HL-60 (cell line): ENCODE measurements at regions not wholly inside any gene's neighbourhood (a gene's known extent, or its start where the extent isn't known, plus 50 kb on each side); places are given as distances from the start of the nearest gene placed in this dataset.

ENCODE experiments used
- DNase-seq, 2 experiments: peaks; one replicate each; pipeline ENCODE4 v3.0.0-alpha.2; 2010 to 2020; ENCODE audit warnings: low read depth in 1 of 2, low spot score in 1 of 2
- H3K27ac ChIP-seq: fragments of 250-450 bp; sonication (Bioruptor Pico); replicated peaks from 2 replicates; pipeline ENCODE4 v1.5.1; 2020; ENCODE audit warnings: mild to moderate bottlenecking, moderate library complexity
- H3K27me3 ChIP-seq: fragments of 250-450 bp; sonication (Bioruptor Pico); 2 replicates; pipeline ENCODE4 v1.5.1; 2021; ENCODE audit warnings: mild to moderate bottlenecking, moderate library complexity; ENCODE audit not compliant: insufficient read depth, poor library complexity, severe bottlenecking
- H3K4me3 ChIP-seq: replicated peaks from 2 replicates; pipeline ENCODE4 v1.5.1; 2011; ENCODE audit warnings: mild to moderate bottlenecking, control low read depth, low read length; ENCODE audit not compliant: insufficient read depth
- CTCF ChIP-seq: IDR thresholded peaks from one replicate; pipeline ENCODE4 v1.5.1; 2011; ENCODE audit warnings: low read length, control low read depth, inconsistent platforms; ENCODE audit not compliant: insufficient read depth
- GABPA ChIP-seq: IDR thresholded peaks from 2 replicates; pipeline ENCODE4 v1.6.1; 2012; ENCODE audit warnings: low read depth
- POLR2AphosphoS5 ChIP-seq: IDR thresholded peaks from 2 replicates; pipeline ENCODE4 v1.6.1; 2012; ENCODE audit warnings: low read depth
- REST ChIP-seq: IDR thresholded peaks from 2 replicates; pipeline ENCODE4 v1.6.1; 2012; ENCODE audit warnings: low read depth; ENCODE audit not compliant: insufficient replicate concordance
- SPI1 ChIP-seq: IDR thresholded peaks from 2 replicates; pipeline ENCODE4 v1.6.1; 2012; ENCODE audit warnings: low read depth, mild to moderate bottlenecking, borderline replicate concordance

- no peak for DNase-seq
- Histone ChIP-seq H3K27ac (no peak overlapping the region), H3K4me3 (no peak overlapping the region), H3K27me3 (no peaks in the 10 kb centered on the region)
- TF ChIP-seq REST (no peak), GABPA (no peak), POLR2AphosphoS5 (no peak), CTCF (no peak), SPI1 (no peak)
Measured at GRCh38 chr13:23081901-23082300, 98.9 kb upstream of the SGCG start.

- H3K4me3 ChIP-seq, result no peak overlapping the region
- no peaks in the 10 kb centered on the region for H3K27me3 ChIP-seq
- no peak for DNase-seq
- TF ChIP-seq CTCF (no peak), POLR2AphosphoS5 (no peak), SPI1 (no peak)
- H3K27ac ChIP-seq, result no peak overlapping the region
Measured at GRCh38 chr13:23086968-23087623, 93.7 kb upstream of the SGCG start.

GRCh38 chr13:23087880-23088279, 92.9 kb upstream of the SGCG start:
- Histone ChIP-seq H3K27me3 (no peaks in the 10 kb centered on the region), H3K27ac (no peak overlapping the region)
- peak in 1 of 2 experiments; percentile 22 for DNase-seq

GRCh38 chr13:23098161-23098907, 82.4 kb upstream of the SGCG start:
- Histone ChIP-seq H3K4me3 (no peak overlapping the region), H3K27me3 (no peaks in the 10 kb centered on the region), H3K27ac (no peak overlapping the region)
- TF ChIP-seq POLR2AphosphoS5 (no peak), REST (no peak), GABPA (no peak), CTCF (no peak), SPI1 (no peak)
- DNase-seq, result no peak

More at GRCh38 chr13:23087880-23088279, 92.9 kb upstream of the SGCG start:
- H3K4me3 ChIP-seq, result no peak overlapping the region
- peak; percentile 36 for TF ChIP-seq CTCF
- TF ChIP-seq GABPA, result no peak
- TF ChIP-seq SPI1, result no peak
